SW480 (cell line): ENCODE measurements at regions not wholly inside any gene's neighbourhood (a gene's known extent, or its start where the extent isn't known, plus 50 kb on each side); places are given as distances from the start of the nearest gene placed in this dataset.
A peak's percentile ranks its signal among the peaks of the same experiment; 100 is the strongest.

Experiments used
- DNase-seq: peaks from one replicate; pipeline ENCODE4 v3.0.0-alpha.2; 2016; ENCODE audit warnings: low spot score

GRCh38 chr22:19574247-19574646, 50.0 kb upstream of the CLDN5 start:
- DNase-seq, result no peak

- DNase-seq, result peak; percentile 50
Measured at GRCh38 chr22:19576460-19577421, 52.5 kb upstream of the CLDN5 start.

DNA sequence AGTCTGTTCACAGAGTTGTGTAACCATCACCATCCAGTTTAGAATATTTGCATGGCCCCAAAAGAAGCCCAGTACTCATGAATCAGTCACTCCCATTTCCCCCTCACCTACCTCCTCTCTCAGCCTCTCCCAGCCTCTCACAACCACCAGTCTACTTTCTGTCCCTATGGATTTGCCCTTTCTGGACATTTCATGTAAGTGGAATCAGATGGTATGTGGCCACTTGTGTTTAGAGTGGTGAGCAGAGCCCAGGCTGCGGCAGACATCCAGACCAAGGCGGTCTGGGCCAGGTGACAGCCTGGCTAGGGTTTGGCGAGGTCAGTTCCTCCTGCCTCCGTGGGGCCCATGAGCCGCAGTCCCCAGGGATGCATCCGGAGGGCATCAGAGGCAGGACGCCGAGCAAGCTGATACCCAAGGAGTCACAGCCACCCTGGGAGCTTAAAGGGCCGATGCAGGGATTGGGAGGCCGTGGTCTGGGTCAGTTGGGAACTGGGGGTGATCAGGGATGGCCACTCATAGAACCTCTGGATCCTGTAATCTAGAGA, 53.3 kb upstream of the CLDN5 start:
- DNase-seq, result no peak

DNA sequence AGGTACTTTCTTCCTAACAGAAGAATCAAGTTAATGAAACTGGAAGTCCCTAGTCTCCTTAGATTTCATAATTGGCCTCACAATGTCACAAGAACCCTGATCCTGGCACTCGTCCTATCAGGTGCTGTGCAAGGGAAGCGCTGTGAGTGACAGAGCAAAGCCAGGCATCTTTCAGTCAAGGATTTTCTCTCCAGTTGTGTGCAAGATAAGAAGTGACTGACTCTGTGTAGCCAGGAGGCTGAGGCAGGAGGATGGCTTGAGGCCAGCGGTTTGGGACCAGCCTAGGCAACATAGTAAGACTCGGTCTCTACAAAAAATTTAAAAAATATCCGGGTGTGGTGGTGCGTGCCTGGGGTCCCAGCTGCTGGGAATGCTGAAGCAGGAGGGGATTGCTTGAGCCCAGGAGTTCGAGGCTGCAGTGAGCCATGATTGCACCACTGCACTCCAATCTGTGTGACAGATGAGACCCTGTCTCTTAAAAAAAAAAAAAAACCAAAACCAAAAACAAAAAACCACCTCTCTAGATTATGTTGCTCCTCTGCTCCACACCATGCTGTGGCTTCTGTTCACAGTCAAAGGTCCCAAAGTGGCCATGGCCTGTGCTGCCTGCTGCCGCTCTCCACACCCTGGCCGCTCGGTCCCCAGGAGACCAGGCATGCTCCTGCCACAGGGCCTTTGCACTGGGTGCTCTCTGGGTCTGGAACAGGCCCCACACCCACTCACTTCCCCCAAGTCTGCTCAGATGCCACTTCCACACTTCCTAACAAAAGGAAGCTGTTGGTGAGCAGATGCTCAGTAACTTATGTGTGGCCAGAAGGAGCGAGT, 54.2 kb upstream of the CLDN5 start:
- DNase-seq, result no peak

DNA sequence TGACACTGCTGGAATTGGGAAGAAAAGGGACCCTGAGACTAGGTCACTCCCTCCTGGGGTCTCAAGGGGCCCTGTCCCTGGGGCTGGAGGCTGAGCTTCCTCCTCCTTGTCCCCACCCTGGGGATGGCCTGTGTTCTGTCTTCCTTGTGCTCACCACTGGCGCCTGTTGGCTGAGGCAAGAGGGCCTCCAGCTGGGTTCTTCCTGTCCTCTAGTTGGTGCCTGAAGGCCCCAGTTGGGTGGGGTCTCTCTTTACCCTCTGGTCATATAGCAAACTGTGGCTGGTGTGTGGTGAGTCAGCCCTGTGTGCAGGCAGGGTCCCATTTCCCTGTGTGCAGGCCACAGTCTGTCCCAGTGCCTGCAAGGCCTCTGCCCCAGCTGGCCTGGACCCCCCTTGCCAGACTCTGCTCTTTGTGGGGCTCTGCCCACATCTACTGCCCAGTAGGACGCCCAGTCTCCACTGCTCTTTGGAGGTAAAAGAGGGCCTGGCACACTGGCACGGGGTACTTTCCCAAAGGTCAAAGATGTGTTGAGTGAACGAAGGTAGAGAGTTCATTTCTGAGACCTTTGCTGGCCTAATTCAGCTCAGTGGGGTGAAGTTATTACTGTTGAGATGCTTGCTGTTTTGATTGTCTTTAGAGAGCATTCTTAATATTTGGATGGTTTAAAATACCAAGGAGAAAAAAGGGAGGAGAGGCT, 55.1 kb upstream of the CLDN5 start:
- no peak for DNase-seq

DNA sequence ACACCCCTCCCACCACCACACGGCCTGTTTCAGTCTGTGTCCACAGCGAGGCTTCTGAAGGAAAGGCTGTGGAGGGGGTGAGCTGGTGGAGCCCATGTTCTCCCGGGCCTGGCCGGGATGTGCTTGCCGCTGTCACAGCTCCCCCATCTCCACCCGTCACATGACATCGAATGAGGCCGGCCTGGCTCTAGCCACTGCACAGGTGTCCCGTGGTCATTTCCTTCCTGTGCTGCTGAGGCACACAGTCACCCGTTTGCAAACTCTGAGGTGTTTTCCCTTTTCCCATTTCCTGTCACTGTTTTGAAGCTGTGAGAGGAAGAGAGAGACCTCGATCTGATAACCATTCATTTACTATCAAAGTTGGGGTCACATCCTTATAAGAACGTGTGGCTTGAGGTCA, 55.7 kb upstream of the CLDN5 start:
- DNase-seq, result no peak

DNA sequence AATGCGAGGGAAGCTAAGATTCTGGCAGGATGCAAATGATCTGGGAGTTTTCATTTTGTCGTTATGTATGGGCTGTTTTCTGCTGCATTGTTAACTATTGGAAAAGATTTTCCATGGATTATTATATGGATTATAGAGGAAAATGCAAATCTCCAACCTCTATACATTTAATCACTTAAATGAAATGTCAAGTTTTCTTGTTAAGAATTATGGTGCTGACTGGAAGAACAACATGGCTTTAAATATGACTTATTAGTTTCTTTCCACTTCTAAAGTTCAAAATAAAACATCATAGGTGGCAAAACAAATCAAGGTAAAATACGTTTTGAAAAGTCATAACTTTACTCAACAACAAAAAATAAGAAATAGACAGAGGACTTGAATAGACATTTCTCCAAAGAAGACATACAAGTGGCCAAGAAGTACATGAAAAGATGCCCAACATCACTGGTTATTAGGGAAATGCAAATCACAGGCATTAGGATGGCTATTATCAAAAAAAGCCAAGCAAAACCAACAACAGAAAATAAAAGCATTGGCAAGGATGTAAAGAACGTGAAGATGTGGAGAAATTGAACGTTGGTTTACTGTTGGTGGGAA, 56.2 kb upstream of the CLDN5 start:
- no peak for DNase-seq

GRCh38 chr22:19582033-19582693, 58.0 kb upstream of the CLDN5 start:
- DNase-seq, result no peak

GRCh38 chr22:19586922-19587684, 62.9 kb upstream of the CLDN5 start:
- no peak for DNase-seq

- DNase-seq, result no peak
Measured at GRCh38 chr22:19590696-19591095, 66.5 kb upstream of the CLDN5 start.

- DNase-seq, result no peak
Measured at GRCh38 chr22:19591568-19591967, 67.4 kb upstream of the CLDN5 start.

DNA sequence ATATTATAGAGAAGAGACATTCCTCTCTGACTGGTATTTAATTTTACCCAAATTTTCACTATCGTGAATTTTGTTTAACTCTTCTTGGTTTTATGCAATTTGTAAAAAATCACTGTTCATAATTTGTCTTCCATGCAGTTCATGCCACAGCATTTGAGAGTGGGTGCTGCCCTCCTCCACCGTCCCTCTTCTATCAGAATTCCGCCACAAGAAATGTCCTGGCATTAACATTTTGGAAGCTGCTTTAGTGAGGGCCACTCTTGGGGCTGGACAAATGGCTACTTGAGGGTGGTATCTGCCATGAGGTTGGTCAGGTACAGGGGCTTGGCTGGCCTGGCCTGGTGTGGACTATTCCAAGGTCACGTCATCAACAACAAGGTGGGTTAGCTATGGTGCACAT, 68.3 kb upstream of the CLDN5 start:
- no peak for DNase-seq

DNA sequence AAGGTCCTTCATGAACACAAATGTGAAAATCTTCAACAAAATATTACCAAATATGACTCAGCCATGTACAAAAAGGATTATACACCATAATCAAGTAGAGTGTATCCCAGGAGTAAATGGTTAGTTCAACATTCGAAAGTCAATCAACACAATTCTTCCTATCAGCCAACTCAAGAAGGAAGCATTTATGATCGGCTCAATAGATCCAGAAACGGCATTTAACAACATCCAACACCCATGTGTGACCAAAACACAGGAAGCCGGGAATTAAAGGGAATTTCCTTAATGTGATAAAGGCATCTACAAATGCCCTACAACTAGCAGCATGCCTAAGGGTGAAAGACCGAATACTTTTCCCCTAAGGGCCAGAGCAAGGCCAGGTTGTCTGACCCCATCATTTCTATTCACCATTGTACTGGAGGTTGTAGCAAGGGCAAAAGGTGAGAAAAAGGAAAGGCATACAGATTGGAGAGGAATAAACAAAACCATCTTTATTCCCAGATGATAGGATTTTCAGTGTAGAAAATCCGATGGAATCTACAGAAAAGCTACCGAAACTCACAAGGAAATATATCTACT, 69.9 kb upstream of the CLDN5 start:
- DNase-seq, result no peak

- no peak for DNase-seq
Measured at GRCh38 chr22:19595532-19595931, 71.3 kb upstream of the CLDN5 start.

- no peak for DNase-seq
Measured at GRCh38 chr22:19596680-19597398, 72.6 kb upstream of the CLDN5 start.

GRCh38 chr22:19597399-19597735, 73.2 kb upstream of the CLDN5 start:
- no peak for DNase-seq

GRCh38 chr22:19598054-19598855, 74.0 kb upstream of the CLDN5 start:
- peak; percentile 32 for DNase-seq

DNA sequence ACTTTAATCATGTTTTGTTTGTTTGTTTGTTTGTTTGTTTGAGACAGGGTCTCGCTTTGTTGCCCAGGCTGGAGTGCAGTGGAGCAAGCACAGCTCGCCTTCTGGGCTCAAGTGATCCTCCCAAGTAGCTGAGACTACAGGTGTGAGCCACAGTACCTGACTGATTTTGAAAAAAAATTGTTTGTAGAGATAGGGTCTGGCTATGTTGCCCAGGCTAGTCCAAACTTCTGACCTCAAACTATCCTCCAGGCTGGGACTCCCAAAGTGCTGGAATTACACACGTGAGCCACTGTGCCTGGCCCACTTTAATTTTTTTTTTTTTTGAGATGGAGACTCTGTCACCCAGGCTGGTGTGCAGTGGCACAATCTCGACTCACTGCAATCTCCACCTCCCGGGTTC, 74.8 kb upstream of the CLDN5 start:
- DNase-seq, result no peak
